HG03378 (cell line): ENCODE measurements at regions not wholly inside any gene's neighbourhood (a gene's known extent, or its start where the extent isn't known, plus 50 kb on each side); places are given as distances from the start of the nearest gene placed in this dataset.
A peak's percentile ranks its signal among the peaks of the same experiment; 100 is the strongest.

ENCODE experiments used
- ATAC-seq: cut with Tn5 transposase; IDR thresholded peaks from one replicate; pipeline ENCODE4 v1.9.1; 2021; ENCODE audit warnings: mild to moderate bottlenecking, moderate library complexity; ENCODE audit not compliant: unreplicated experiment

GRCh38 chr7:25496476-25497368 lies 268.4 kb upstream of the NPVF start:
- ATAC-seq, result peak; percentile 84

- ATAC-seq, result no peak
Measured at GRCh38 chr7:25500393-25500921, 272.2 kb upstream of the NPVF start.

- ATAC-seq, result no peak
Measured at GRCh38 chr7:25503306-25503705, 275.0 kb upstream of the NPVF start.

GRCh38 chr7:25512061-25512687 lies 283.9 kb upstream of the NPVF start:
- no peak for ATAC-seq

GRCh38 chr7:25515633-25516275 lies 287.5 kb upstream of the NPVF start:
- ATAC-seq, result no peak

GRCh38 chr7:25517906-25518305 lies 289.6 kb upstream of the NPVF start:
- ATAC-seq, result no peak

- ATAC-seq, result no peak
Measured at GRCh38 chr7:25520017-25520416, 291.7 kb upstream of the NPVF start.

- no peak for ATAC-seq
Measured at GRCh38 chr7:25520516-25520915, 292.2 kb upstream of the NPVF start.

GRCh38 chr7:25521236-25521635 lies 292.9 kb upstream of the NPVF start:
- no peak for ATAC-seq

- no peak for ATAC-seq
Measured at GRCh38 chr7:25522727-25523126, 294.4 kb upstream of the NPVF start.

- ATAC-seq, result no peak
Measured at GRCh38 chr7:25527665-25528170, 299.4 kb upstream of the NPVF start.

- no peak for ATAC-seq
Measured at GRCh38 chr7:25529320-25529719, 301.0 kb upstream of the NPVF start.

GRCh38 chr7:25536851-25537250 lies 308.6 kb upstream of the NPVF start:
- no peak for ATAC-seq

- ATAC-seq, result no peak
Measured at GRCh38 chr7:25537662-25538375, 309.5 kb upstream of the NPVF start.

- ATAC-seq, result no peak
Measured at GRCh38 chr7:25541094-25541821, 313.0 kb upstream of the NPVF start.

GRCh38 chr7:25541877-25542276 lies 313.6 kb upstream of the NPVF start:
- ATAC-seq, result no peak

GRCh38 chr7:25543210-25543609 lies 314.9 kb upstream of the NPVF start:
- no peak for ATAC-seq

GRCh38 chr7:25543798-25544197 lies 315.5 kb upstream of the NPVF start:
- no peak for ATAC-seq

GRCh38 chr7:25544254-25544653 lies 316.0 kb upstream of the NPVF start:
- ATAC-seq, result no peak
